ENCODE measurements at regions not wholly inside any gene's neighbourhood (a gene's known extent, or its start where the extent isn't known, plus 50 kb on each side); places are given as distances from the start of the nearest gene placed in this dataset.

DNA sequence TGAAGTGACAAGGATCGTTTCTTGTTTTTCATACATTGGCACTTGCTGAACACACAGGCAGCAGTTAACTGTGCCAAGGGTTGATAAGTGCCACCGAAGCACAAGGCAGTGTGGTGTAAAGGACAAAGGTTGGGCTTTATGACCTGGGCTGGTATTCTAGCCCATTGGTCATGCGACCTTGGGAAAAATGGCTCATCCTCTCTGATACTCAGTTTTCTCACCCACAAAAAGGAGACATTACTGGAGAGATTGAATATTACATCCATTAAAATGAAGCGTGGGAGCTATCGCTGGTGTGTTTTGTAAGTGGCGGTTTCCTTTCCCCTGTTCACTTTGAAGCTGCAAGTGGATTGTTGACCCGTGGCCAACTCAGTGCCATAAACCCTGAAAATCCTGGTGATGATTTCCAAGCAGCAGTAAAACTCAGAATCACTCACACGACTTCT lies 216.9 kb downstream of the HAPSTR1 start:
- no peak for DNase-seq

DNA sequence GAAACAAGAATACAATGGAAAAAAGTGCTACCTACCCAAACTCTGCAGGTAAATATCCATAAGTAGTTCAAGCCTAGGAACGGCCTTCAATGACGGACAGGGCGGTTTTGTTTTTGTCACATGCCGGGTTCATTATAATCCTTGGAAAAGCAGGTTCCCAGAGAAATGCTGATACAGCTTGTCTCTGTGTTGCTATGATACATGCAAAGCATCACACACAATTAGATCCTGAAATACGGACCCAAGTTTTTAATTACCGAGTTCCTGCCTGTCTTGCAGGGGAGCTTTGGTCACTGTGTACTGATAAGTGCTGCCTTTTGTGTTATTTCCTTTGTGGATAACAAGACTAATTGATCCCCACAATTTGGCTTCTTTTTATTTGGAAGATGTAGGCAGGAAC lies 217.4 kb downstream of the HAPSTR1 start:
- no peak for DNase-seq

DNA sequence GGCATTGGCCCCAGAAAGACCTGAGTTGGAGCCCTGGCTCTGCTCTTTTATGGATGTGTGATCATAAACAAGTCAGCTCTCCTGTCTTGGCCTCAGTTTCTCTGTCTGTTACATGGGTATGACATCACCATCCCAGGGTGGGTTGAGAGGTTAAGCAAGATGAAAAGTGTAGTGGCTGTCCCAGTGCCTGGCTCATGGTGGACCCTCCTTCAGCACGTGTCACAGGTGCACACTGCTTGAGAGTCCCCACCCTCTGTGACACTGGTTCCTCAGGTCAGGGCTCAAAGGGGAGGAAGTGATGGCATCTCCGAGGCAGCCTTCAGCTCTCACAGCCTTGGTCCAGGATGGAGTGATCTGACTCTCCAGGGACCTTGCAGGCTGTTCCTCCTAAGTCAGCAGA lies 218.4 kb downstream of the HAPSTR1 start:
- no peak for DNase-seq

DNA sequence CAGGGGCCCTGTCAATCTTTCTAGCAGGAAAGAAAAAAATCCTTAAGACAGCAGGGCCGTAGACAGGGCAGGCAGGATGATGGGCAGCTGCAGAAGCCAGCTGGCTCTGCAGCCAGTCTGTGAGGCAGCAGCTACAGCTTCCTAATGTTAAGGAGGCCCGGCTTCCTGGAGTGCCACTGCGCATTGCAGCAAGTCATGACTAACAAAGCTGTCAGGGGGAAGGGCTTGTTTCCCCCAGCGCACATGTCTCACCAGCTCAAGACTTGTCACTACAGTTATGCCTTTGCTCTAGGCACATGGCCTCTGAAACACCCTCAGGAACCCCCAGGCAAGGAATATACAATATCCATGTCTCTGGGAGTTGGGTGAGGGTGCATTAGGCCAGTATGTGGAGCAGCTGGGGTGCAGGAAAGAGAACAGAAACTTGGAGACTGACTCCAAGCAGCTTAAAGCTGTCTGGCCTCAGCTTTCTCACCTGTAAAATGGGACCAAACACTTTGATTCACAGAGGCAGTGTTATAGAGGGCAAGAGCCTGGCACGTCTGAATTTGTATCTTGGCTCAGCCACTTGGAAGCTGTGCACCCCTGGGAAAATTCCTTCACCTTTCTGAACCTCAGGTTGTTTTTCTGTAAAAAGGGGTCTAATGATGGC lies 220.0 kb downstream of the HAPSTR1 start:
- DNase-seq: no peak

DNA sequence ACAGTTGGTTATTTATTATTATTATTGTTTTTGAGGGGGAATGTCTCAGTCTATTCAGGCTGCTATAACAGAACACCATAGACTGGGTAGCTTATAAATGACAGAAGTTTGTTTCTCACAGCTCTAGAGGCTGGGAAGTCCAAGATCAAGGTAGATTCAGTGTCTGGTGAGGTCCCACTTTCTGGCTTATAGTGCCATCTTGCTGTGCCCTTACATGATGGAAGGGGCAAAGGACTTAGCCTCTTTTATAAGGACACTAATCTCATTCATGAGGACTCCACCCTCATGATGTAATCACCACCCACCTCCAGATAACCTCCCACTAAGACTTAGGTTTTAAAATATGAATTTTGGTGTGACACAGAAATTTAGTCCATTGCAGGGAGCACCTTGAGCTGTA lies 224.6 kb downstream of the HAPSTR1 start:
- DNase-seq: no peak

DNA sequence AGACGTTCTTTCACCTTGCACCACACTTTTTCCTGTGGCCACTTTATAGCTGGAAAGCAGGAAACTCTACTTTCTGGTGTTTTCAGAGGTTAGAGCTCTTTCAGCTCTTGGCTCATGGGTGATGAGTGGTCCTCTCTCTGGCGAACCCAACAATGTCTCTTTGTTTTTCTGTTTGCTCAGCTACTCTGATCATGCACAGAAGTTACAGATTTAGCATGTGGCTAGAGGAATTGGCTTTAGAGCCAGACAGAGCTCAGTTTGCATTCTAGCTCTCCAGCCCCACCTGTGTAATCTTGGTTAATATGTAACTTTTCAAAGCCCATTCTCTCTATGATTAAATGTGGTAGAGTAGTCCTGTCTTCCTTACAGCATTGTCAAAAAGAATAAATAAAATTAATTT lies 225.2 kb downstream of the HAPSTR1 start:
- no peak for DNase-seq

DNA sequence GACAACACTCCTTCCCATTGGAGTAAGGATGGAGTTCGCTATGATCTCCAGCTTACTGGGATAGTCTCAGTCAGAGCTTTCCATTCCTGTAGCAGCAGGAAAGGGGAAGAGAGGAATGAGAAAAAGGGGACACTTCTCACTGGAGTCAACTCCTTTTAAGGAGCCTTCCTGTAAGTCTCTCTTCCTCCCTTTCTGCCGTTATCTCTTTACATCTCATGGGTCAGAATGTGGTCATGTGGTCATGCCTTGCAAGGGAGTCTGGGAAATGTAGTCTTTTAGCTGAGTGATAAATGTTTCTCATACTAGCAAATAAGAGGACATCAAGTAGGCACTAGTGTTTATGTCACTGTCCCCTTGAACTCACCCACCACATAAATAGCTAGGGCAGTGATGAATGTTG lies 227.3 kb downstream of the HAPSTR1 start:
- DNase-seq: no peak

DNA sequence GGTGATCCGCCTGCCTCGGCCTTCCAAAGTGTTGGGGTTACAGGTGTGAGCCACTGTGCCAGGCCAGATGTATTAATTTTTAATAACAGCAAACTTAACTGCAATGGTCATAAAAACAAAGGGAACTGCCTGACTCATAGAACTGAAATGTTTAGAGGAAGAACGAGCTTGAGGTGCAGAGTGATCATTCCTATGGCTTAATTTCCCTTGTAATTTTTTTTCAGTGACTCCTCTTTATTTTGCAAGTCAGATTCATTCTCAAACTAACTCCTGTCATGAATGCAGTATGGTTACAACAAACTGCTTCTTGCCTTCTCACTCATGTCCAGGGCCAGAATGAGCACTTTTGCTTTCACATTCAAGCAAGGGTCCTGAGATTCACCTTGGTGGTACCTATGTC lies 231.3 kb downstream of the HAPSTR1 start:
- no peak for DNase-seq

DNA sequence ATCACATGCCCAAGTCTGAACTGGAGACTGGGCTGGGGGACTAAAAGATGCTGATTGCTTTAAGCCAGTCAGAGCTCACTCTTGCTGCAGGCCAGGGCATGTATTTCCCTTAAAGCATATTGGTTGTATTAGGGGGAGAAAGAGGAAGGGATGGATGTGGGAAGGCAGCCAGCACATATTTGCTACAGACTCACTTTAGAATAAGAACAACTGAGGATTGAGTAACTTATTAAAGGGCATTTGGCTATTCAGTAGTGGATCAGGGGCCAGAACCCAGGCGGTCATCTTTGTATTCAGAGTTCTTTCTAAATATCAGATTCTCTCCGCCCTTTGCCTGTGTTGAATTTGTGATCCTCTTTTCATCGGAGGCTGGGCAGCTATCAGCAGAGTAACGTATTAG lies 231.7 kb downstream of the HAPSTR1 start:
- DNase-seq: no peak

DNA sequence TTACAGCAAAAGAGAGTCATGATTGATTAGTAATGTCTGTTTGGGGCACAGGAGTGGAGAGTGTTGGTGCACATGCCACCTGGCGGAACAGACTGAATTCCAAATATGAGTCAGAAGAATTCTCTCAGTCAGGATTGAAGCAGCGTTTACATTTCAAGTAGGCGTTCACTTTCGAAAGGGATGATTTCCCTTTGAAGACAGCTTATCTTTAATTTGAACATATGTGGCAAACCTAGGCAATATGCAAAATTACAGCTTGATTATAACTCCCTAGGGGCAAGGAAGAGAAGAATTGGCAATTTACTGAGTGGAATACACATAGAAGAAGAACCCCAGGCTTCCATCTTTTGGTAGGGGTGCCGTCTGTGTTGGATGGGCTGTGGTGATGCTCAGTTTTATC lies 235.8 kb downstream of the HAPSTR1 start:
- DNase-seq: no peak

DNA sequence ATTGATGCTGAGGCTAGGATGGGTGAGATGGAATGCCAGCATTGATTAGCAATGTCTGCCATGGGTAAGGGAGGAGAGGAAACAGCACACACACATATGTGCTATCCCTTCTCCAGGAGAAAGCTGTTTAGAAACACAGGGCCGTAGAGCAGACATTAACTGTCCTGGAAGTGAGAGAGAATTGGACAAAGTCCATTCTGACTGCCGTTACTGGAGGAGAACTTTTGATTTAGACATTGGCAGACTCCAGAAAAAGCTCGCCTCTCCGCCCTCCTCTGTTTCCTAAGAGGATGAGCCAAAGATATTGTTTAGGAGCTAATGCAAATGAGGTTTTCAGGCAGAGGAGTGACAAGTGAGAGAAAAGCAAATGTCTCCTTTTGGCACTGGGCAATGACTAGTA lies 237.0 kb downstream of the HAPSTR1 start:
- DNase-seq: no peak

DNA sequence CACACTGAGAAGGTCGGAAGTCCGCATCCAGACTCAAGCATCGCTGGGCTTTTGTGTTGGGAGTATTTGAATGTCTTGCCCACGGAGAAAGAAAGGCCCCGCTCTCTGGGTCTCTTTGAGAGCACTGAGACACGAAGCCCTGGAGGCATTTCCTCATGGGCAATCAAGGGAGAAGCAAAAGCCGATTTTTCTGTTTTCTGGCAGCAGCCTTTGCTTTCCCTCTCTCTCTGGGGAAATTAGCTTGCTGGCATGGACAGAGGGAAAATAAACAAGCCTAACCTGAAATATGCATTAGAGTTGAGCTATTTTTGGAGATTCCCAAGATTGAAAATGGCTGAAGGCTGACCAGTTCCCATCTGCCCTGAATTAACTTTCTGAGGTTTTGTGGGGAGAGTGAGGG lies 238.7 kb downstream of the HAPSTR1 start:
- DNase-seq: no peak

DNA sequence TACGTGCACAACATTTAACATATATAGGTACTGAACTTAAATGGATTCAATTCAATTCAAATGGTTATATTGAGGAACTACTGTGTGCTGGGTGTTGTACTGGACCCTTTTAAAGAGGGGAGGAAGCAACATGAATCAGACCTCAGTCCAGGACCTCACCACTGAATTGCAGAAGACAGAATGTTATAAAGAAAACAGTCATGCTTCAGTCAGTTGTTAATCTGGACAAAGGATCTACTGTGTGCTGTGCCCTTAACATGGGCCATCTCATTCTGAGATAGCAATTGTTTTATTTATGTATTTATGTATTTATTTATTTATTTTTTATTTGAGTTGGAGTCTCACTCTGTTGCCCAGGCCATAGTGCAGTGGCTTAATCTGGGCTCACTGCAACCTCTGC lies 240.1 kb downstream of the HAPSTR1 start:
- DNase-seq: no peak

DNA sequence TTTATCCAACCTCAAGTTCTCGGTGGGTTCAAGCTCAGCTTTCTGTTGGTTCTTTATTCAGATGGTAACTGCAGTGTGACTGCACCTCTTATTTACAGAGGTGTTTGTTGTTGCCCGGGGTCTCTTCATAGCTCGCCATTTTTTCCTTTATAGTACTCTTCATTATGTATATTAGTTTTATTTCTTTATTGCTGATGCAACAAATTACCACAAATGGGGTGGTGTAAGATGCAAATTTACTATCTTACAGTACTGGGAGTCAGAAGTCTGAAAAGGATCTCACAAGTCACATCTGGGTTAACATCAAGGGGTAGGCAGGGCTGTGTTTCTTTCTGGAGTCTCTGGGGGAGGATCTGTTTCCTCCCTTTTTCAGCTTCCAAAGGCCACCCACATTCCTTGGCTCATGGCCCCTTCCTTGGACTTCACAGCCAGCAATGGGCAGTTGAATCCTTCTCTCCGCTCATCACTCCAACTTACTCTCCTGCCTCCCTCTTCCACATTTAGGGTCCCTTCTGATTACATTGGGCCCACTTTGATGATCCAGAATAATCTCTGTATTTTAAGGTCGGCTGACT lies 241.2 kb downstream of the HAPSTR1 start:
- no peak for DNase-seq

DNA sequence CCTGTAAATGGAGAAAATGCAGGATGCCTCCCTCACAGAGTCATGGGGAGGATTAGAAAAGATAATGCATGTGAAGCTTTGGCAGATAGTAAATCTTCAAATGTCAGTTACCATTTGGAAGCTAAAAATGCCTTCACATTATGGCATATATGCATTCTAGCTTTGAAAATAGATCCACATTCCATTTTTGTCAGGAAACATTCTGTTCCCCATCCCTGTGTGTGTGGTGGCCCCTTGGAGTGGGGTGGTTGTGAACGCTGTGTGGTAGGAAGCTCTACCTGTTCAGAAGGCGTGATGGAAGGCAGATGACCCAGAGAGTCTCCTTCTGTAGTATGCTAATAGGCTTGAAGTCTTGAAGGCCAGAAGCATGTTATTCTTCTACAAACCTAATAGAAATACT lies 242.0 kb downstream of the HAPSTR1 start:
- no peak for DNase-seq

DNA sequence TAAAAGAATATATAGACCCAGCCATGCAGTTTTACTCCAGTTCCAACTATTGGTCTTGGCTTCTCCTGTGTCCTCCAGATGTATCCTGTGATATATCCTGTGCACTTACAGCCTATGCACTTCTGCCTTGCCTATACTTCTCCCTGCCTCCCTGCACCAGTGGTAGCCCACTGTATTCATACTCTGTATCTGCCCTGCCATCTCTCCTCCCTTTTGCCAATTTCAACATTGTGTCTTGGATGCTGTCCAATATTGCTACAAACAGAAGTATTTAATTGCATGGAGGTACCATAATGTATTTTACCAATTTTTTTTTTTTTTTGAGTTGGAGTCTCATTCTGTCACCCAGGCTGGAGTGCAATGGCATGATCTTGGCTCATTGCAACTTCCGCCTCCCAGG lies 242.7 kb downstream of the HAPSTR1 start:
- no peak for DNase-seq

DNA sequence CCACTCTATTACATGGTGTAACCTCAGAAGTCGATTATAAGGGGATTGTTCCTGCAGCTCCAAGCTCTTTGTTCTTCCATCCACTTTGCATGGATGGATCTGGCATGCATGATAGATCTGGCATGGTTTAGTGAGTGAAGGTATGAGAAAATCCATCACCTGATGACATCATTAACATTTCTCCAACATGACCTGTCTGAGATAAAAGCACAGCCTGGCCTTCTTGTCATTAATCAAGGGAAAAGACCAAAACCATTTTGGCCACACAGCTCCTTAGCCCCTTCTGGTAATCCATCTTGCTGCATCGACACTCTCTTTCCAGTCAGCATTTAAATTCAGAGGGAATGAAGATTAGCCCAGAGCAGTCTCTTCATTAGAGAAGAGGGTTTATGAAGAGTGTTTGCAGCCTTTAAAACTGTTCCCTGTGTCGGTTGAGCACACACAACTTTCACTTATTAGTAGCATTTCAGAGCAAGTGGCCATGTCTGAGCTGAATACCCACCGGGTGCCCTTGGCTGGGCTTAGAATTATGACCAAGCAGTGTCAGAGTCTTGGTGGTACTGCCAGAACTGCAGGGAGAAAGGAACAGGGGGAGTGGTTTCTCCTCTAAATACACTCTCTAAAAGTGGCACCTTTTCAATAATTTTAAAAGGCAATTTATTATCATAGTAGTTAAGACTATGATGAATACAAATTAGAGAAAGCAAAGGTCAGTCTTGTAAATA lies 246.0 kb downstream of the HAPSTR1 start:
- no peak for DNase-seq

DNA sequence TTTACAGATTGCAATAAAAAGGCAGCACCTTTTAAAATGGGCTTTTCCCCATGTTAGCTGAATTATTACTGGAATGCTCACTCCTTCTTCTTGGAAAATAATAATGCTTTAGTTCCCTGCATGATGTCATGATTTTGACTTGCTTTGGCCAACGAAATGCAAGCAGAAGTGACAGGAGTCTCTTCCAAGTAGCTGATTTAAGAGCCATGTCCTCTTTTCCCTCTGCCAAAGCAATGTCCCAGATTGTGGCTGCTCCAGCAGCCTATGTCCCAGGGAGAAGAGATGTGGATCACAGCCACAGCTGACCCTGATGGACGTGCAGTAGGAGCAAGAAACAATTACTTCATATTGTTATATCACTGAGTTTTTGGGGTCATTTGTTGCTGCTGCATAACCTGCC lies 246.6 kb downstream of the HAPSTR1 start:
- DNase-seq: no peak

DNA sequence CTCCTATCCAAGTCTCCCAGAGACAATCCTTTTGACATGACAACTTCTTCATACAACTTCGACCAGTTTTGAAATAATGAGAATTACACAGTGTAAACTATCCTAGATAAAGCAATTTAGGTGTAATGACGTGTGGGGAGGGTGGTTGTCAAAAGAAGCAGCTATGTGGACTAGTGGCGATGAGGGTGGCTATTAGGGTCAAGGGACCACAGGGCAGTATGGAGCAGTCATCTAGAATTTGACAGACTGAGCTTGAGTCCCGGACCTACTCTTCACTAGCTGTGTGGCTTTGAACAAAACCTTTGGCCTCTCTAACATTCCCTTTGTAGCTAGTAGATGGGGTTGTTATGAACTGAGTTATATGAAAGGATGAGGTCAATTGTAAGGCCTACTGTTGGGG lies 247.1 kb downstream of the HAPSTR1 start:
- no peak for DNase-seq

DNA sequence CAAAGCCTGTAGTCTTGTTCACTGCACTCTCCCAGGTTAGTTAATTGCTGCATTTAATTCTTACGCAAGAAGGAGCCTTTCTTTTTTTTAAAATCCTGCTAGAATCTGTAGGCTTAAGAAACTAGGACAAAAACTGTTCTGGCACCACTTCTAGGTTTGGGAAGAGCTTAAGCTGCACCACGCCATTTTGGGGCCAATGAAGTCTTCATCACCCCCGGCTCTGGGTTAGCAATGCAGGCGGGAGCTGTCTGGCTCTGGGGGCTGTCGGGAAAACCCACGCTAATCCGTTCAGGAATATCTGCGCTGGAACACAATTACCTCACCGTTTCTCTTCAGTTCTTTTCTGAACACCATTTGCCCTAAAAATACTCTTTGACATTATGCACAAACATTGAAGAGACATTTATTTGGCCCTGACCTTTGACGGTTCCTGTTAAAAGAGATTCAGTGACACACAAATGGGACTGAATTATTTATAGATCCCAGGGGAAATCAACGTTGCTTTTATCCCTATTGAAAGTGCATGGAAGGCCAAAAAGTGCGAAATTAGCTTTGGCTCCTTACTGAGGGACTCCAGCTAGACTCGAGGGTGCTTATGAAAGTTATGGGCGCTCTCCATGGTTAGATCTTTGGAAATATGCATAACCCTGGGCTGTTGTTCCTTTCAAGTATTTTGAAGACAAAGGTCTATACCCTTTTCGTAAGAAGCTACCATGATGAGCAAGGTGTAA lies 249.2 kb downstream of the HAPSTR1 start:
- DNase-seq: no peak

DNA sequence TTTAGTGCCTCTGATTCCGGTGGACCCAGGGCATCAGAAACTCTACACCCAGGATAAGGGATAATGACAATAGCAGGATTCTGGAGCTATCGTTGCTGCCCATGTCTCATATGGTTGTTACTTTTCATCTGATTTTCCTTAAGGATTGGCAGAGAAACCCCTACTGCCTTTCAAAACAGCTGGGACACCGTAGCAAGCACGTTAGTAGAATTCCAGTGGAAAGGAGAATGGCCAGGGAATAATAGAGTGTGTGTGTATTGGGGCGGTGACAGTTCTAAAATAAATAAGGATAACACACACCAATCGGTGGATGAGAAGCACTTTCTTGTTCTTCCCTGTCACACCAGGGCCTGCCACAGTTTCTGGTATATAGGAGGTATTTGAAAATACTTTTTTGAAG lies 251.8 kb downstream of the HAPSTR1 start:
- no peak for DNase-seq

DNA sequence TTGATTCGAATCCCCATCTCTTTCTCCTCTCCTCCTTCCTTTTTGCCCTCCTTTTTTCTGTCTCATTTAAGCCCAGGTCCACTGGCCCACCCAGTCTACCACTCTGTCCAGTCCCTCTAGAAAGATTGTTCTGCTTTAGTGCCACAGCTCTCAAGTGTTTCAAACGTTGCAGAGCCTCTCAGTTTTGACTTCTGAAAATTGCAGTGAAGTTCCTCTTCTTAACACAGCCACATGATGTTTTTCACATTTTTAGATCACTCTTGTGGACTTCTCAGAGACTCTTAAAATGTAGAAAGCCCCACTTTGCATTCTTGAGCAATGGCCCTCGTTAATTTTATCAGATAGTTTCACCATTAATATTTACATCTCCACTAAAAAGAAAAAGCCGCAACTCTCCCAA lies 253.1 kb downstream of the HAPSTR1 start:
- DNase-seq: no peak

DNA sequence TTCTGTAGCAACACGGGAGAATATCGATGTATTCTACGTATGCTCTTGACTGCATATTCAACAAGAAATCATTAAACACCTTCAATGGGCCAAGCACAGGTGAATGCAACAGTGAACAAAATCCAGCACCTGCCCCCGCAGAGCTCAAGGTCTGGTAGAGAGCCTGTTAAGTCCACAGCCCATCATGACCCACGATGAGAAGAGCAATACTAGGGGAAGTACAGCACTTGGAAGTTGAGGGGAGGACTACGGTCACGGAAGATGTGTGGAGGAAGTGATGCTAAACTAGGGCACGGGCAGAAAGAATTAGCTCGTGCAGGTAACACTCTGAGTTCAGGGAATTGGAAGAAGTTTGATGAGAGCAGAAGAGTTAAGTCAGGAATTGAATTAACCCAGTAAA lies 253.6 kb downstream of the HAPSTR1 start:
- no peak for DNase-seq

DNA sequence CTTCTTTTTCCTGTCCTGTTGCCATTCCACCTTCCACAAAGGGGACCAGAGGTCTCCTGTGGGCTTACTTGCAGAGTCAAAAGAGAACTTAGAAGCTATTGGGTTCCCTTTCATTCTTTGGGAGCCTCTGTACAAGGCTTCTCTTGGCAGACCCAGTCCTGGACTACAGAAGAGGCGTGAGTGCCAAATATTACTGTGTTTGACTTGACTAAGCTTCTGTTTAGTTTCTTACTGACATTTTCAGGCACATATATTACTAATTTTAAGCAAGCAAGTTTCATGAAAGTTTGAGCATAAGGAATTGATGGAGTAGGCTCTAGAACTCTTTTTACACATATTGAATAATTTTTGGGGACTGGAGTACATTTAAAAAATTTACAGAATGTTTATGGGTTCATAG lies 254.4 kb downstream of the HAPSTR1 start:
- no peak for DNase-seq
